Right kidney (tissue), 1 donor: ENCODE measurements at regions not wholly inside any gene's neighbourhood (a gene's known extent, or its start where the extent isn't known, plus 50 kb on each side); places are given as distances from the start of the nearest gene placed in this dataset.
A peak's percentile ranks its signal among the peaks of the same experiment; 100 is the strongest.

Experiments
- DNase-seq: peaks from one replicate; pipeline ENCODE4 v3.0.0-alpha.2; 2016

GRCh38 chr14:82159624-82160023 lies 626.0 kb upstream of the SEL1L start:
- no peak for DNase-seq

- no peak for DNase-seq
These were observed 646.5 kb upstream of the SEL1L start for GRCh38 chr14:82180139-82180538.

- DNase-seq: no peak
These were observed 649.0 kb upstream of the SEL1L start for GRCh38 chr14:82182646-82183045.

- peak; percentile 12 for DNase-seq
These were observed 657.1 kb upstream of the SEL1L start for GRCh38 chr14:82190742-82191141.

- no peak for DNase-seq
These were observed 658.7 kb upstream of the SEL1L start for GRCh38 chr14:82192387-82192786.

GRCh38 chr14:82223276-82223675 lies 689.6 kb upstream of the SEL1L start:
- no peak for DNase-seq

GRCh38 chr14:82224610-82225009 lies 691.0 kb upstream of the SEL1L start:
- DNase-seq: no peak

- DNase-seq: no peak
These were observed 697.1 kb upstream of the SEL1L start for GRCh38 chr14:82230748-82231147.

- no peak for DNase-seq
These were observed 705.0 kb upstream of the SEL1L start for GRCh38 chr14:82238649-82239048.

- DNase-seq: no peak
These were observed 705.6 kb upstream of the SEL1L start for GRCh38 chr14:82239223-82239622.

GRCh38 chr14:82244791-82245190 lies 711.1 kb upstream of the SEL1L start:
- no peak for DNase-seq

GRCh38 chr14:82251494-82251893 lies 717.8 kb upstream of the SEL1L start:
- DNase-seq: no peak

GRCh38 chr14:82270286-82270685 lies 736.6 kb upstream of the SEL1L start:
- DNase-seq: no peak

- no peak for DNase-seq
These were observed 765.2 kb upstream of the SEL1L start for GRCh38 chr14:82298811-82299210.

GRCh38 chr14:82309199-82309598 lies 775.5 kb upstream of the SEL1L start:
- DNase-seq: no peak

- no peak for DNase-seq
These were observed 780.2 kb upstream of the SEL1L start for GRCh38 chr14:82313889-82314288.

- no peak for DNase-seq
These were observed 794.8 kb upstream of the SEL1L start for GRCh38 chr14:82328442-82328841.

- DNase-seq: peak; percentile 2
These were observed 807.7 kb upstream of the SEL1L start for GRCh38 chr14:82341261-82341810.

GRCh38 chr14:82342596-82342995 lies 808.9 kb upstream of the SEL1L start:
- no peak for DNase-seq

- DNase-seq: no peak
These were observed 811.5 kb upstream of the SEL1L start for GRCh38 chr14:82345184-82345583.

GRCh38 chr14:82354126-82354525 lies 820.5 kb upstream of the SEL1L start:
- no peak for DNase-seq

- no peak for DNase-seq
These were observed 825.5 kb upstream of the SEL1L start for GRCh38 chr14:82359201-82359600.

- no peak for DNase-seq
These were observed 828.8 kb upstream of the SEL1L start for GRCh38 chr14:82362452-82362851.

- no peak for DNase-seq
These were observed 831.8 kb upstream of the SEL1L start for GRCh38 chr14:82365471-82365870.

GRCh38 chr14:82366803-82367202 lies 833.1 kb upstream of the SEL1L start:
- no peak for DNase-seq
